ENCODE measurements at regions not wholly inside any gene's neighbourhood (a gene's known extent, or its start where the extent isn't known, plus 50 kb on each side); places are given as distances from the start of the nearest gene placed in this dataset.

DNA sequence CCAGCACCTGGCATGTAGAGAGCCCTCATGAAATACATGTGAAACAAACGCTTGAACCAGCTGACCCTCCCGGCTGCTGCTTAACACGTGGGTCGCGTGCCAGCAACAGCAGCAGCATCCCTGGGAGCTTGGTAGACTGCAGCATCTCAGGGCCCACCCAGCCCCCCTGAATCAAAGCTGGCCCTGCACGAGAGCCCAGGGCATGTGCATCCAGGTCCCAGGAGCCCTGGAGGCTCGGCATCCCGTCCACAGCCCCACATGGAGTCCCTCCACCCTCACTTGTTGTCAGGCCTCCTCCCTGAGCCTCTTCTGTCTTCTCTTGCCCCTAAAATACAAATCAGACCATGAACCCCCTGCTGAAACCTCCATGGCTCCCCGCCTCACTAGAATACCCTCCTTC is 123.1 kb downstream of the MATN1 start:
- DNase-seq = no peak
- Histone ChIP-seq H3K27me3 (ENCODE audit: insufficient read depth, low read depth, severe bottlenecking) (no peaks in the 10 kb centered on the region), H3K9me3 (ENCODE audit: severe bottlenecking) (no peaks in the 10 kb centered on the region), H3K4me3 (ENCODE audit: low read depth, low read length) (no peak overlapping the region), H3K27ac (no peak overlapping the region), H3K36me3 (no peaks in the 10 kb centered on the region)
- TF ChIP-seq CTCF (IDR thresholded peaks at IDR 0.05; ENCODE audit: low read depth, low read length) = no peak

GRCh38 chr1:30599721-30600120 is 123.7 kb downstream of the MATN1 start:
- Histone ChIP-seq H3K4me3 (ENCODE audit: low read depth, low read length) (no peak overlapping the region), H3K36me3 (no peaks in the 10 kb centered on the region), H3K27me3 (ENCODE audit: insufficient read depth, low read depth, severe bottlenecking) (peaks cover under 1% of the 10 kb centered on the region), H3K27ac (no peak overlapping the region), H3K9me3 (ENCODE audit: severe bottlenecking) (no peaks in the 10 kb centered on the region)
- TF ChIP-seq CTCF (IDR thresholded peaks at IDR 0.05; ENCODE audit: low read depth, low read length) = no peak
- no peak for DNase-seq

GRCh38 chr1:30598571-30599114 is 124.7 kb downstream of the MATN1 start:
- H3K27ac ChIP-seq = no peak overlapping the region
- H3K9me3 ChIP-seq (ENCODE audit: severe bottlenecking) = no peaks in the 10 kb centered on the region
- DNase-seq = no peak
- H3K4me3 ChIP-seq (ENCODE audit: low read depth, low read length) = no peak overlapping the region
- no peaks in the 10 kb centered on the region for H3K36me3 ChIP-seq
- peaks cover 2% of the 10 kb centered on the region for H3K27me3 ChIP-seq (ENCODE audit: insufficient read depth, low read depth, severe bottlenecking)
- TF ChIP-seq CTCF (IDR thresholded peaks at IDR 0.05; ENCODE audit: low read depth, low read length) = no peak

DNA sequence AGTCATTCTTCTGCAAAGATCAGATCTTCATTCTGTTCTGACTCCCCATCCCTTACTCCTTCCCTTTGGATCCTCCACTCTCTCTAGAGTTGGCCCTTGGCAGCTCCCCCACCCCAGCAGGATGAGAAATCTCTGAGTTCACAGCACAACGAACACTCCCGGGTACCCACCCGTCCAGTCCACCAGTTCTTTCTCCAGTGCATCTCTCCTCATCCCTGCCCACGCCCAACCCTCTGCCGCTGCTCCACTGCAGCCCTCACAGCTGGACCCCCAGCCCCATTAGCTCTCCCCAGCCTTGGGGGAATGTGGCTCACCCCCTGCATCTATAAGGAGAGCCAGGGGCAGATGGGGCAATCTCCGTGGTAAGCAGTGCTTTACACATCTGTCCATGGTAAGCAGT is 125.7 kb downstream of the MATN1 start:
- Histone ChIP-seq H3K9me3 (ENCODE audit: severe bottlenecking) (no peaks in the 10 kb centered on the region), H3K27ac (no peak overlapping the region), H3K27me3 (ENCODE audit: insufficient read depth, low read depth, severe bottlenecking) (peaks cover 2% of the 10 kb centered on the region), H3K36me3 (no peaks in the 10 kb centered on the region), H3K4me3 (ENCODE audit: low read depth, low read length) (no peak overlapping the region)
- DNase-seq = no peak
- TF ChIP-seq CTCF (IDR thresholded peaks at IDR 0.05; ENCODE audit: low read depth, low read length) = no peak

DNA sequence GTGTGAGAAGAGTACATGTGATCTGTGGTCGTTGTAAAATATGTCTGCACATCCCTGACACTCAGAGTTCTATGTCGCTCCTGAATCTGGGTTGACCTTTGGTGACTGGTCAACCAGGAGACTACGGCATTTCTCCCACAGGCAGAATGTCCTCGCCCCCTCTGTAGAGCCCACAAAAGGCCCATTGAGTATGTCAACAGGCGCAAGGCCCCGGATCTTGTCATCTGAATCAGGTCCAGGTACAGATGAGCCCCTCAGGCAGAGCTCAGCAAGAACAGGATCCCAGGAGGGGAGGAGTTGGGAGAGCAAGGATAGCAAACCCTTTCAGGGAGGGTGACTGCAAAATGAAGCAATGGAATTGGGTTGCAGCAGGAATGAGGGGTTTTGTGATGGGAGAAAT is 126.5 kb downstream of the MATN1 start:
- H3K27me3 ChIP-seq (ENCODE audit: insufficient read depth, low read depth, severe bottlenecking) = peaks cover 2% of the 10 kb centered on the region
- no peaks in the 10 kb centered on the region for H3K36me3 ChIP-seq
- no peak for DNase-seq
- TF ChIP-seq CTCF (IDR thresholded peaks at IDR 0.05; ENCODE audit: low read depth, low read length) = no peak
- H3K9me3 ChIP-seq (ENCODE audit: severe bottlenecking) = no peaks in the 10 kb centered on the region
- no peak overlapping the region for H3K27ac ChIP-seq
- no peak overlapping the region for H3K4me3 ChIP-seq (ENCODE audit: low read depth, low read length)

DNA sequence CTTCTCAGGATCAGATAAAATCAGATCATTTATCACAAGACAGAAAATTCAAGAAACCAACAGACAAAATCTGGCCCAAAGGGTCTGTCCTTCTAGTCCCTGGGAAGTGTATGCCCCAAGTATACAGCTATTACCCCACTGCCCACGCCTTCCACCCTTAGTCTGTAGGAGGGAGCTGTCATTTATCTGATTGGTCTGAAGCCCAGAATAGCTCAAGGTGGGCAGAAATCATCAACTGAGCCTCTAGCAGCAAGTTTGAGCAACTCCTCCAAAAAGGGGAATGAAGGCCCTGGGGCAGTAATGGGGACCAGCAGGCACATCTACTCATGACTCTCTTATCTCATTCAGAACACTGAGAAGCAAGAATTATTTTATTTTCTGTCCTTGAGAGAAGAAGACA is 126.9 kb downstream of the MATN1 start:
- H3K9me3 ChIP-seq (ENCODE audit: severe bottlenecking) = no peaks in the 10 kb centered on the region
- no peak for DNase-seq
- H3K4me3 ChIP-seq (ENCODE audit: low read depth, low read length) = no peak overlapping the region
- H3K27me3 ChIP-seq (ENCODE audit: insufficient read depth, low read depth, severe bottlenecking) = peaks cover 2% of the 10 kb centered on the region
- no peaks in the 10 kb centered on the region for H3K36me3 ChIP-seq
- no peak for TF ChIP-seq CTCF (IDR thresholded peaks at IDR 0.05; ENCODE audit: low read depth, low read length)
- no peak overlapping the region for H3K27ac ChIP-seq
